Mucosa of descending colon (tissue), 3 donors: ENCODE measurements at regions not wholly inside any gene's neighbourhood (a gene's known extent, or its start where the extent isn't known, plus 50 kb on each side); places are given as distances from the start of the nearest gene placed in this dataset.

ENCODE experiments used
- ATAC-seq: fragments of 200-7000 bp; cut with Tn5 transposase; one replicate; pipeline ENCODE4 v1.9.1; 2020; ENCODE audit warnings: mild to moderate bottlenecking, moderate library complexity
- DNase-seq, 3 donors: peaks; one replicate each; pipeline ENCODE4 v3.0.0-alpha.2; 2020
- H3K36me3 ChIP-seq: fragments of 200-600 bp; one replicate; pipeline ENCODE4 v1.8.0; 2021; ENCODE audit warnings: low read depth, mild to moderate bottlenecking
- H3K4me1 ChIP-seq: fragments of 200-600 bp; one replicate; pipeline ENCODE4 v1.8.0; 2021; ENCODE audit warnings: low read depth, mild to moderate bottlenecking
- H3K4me3 ChIP-seq: fragments of 200-600 bp; one replicate; pipeline ENCODE4 v1.8.0; 2021; ENCODE audit warnings: mild to moderate bottlenecking
- H3K9me3 ChIP-seq: fragments of 200-600 bp; one replicate; pipeline ENCODE4 v1.8.0; 2021; ENCODE audit warnings: mild to moderate bottlenecking
- CTCF ChIP-seq: fragments of 200-600 bp; IDR thresholded peaks from one replicate; pipeline ENCODE4 v1.8.0; 2022; ENCODE audit warnings: antibody characterized with exemption, mild to moderate bottlenecking
- intact Hi-C, 2 donors: fragments of 100-400 bp; cut with DNase I in 1 of 2; cut with micrococcal nuclease in 1 of 2; formaldehyde crosslinking; loops; one replicate each; pipeline versions ENCODE4 v1.11.0 to v1.11.1; 2022; cut with DNase I, micrococcal nuclease
- donor health status: DM: no; HTN: no; CAD: no; lungs with moderate emphysema.
- donor health status: DM: no; HTN: no; CAD: no.
- donor health status: DM: no; HTN: yes; CAD: no.

GRCh38 chr5:44001675-44002380 lies 387.4 kb downstream of the FGF10 start:
- H3K9me3 ChIP-seq, result peaks cover 29% of the 10 kb centered on the region
- no peaks in the 10 kb centered on the region for H3K4me1 ChIP-seq
- intact Hi-C loops, result no loop called here
- no peaks in the 10 kb centered on the region for H3K36me3 ChIP-seq
- TF ChIP-seq CTCF, result no peak
- H3K4me3 ChIP-seq, result no peak overlapping the region
- DNase-seq (no peak), ATAC-seq (no peak)

DNA sequence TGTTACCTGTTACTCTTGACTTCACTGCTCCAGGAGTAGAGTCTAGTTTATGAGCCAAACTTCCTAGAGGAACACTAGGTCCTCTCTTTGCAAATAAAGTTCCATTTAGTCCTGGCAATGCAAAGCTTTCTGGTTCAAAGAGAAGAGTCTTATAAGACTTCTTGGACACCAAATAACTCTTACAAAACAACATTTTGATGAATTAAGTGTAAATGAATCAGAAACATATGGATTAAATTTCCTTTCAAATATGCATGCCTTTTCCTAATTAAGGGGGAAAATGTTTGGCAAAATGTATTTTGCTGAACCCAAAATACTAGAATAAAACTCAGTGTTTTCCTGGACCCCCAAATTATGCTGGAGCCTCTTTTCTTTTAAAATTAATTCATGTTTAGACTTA lies 388.0 kb downstream of the FGF10 start:
- peaks cover 26% of the 10 kb centered on the region for H3K9me3 ChIP-seq
- ATAC-seq, result no peak
- intact Hi-C loops, result no loop called here
- no peak for DNase-seq
- no peak for TF ChIP-seq CTCF
- no peak overlapping the region for H3K4me3 ChIP-seq
- H3K4me1 ChIP-seq, result no peaks in the 10 kb centered on the region
- H3K36me3 ChIP-seq, result no peaks in the 10 kb centered on the region

DNA sequence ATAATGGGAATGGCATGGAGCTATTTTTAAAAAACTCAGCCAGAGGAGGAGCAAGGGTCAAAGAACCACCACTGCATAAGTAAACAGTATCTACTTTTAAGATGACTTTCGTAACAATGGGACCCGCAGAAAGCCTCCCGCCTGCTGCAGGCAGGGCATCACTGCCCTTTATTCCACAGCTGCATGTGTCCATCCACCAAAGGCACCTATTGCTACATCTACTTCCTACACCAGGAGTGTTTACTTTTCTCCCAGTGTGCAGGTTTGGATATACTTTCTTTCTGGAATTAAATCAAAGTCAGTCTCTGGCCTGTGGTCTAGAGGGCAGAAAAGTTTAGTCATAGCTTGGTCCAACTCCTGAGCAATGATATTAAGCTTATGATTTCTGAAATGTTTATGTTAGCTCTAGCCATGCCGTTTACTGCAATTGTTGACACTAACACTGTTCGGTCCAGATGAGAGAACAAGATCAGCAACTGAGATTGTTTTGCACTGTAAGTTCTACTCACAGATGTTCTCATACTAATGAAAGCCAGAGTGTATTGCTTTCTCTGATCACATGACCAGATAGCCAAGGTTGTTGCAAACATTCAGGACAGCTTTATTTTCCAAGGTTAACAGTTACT lies 391.5 kb downstream of the FGF10 start:
- TF ChIP-seq CTCF, result no peak
- Histone ChIP-seq H3K36me3 (no peaks in the 10 kb centered on the region), H3K4me1 (no peaks in the 10 kb centered on the region), H3K4me3 (no peak overlapping the region), H3K9me3 (peaks cover 23% of the 10 kb centered on the region)
- DNase-seq, result no peak
- intact Hi-C loops, result no loop called here
- ATAC-seq, result no peak

- Histone ChIP-seq H3K4me3 (no peak overlapping the region), H3K4me1 (no peaks in the 10 kb centered on the region), H3K36me3 (no peaks in the 10 kb centered on the region), H3K9me3 (peaks cover 28% of the 10 kb centered on the region)
- DNase-seq (no peak), ATAC-seq (no peak)
- no peak for TF ChIP-seq CTCF
- intact Hi-C loops, result no loop called here
Observed at GRCh38 chr5:43996221-43996620, 393.0 kb downstream of the FGF10 start.

DNA sequence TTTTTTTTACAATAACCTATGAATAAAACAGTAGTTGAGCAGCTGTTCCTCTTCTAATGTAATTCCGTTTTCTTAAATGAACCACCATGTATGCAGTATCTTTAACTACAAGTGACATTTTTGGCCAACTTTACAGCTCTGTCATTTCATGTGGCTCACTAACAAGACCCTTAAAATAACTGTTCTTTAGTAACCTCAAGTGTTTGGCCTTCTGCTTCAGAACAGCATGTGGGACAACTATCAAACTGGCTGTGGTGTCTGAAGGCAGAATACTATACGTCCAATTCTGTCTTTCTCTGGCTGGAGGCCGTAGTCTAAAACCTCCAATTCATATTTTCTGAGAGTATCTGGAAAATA lies 391.4 kb downstream of the NNT start:
- no peak for TF ChIP-seq CTCF
- DNase-seq (no peak), ATAC-seq (no peak)
- no peaks in the 10 kb centered on the region for H3K36me3 ChIP-seq
- no peak overlapping the region for H3K4me3 ChIP-seq
- intact Hi-C loops, result no loop called here
- H3K9me3 ChIP-seq, result peaks cover 40% of the 10 kb centered on the region
- H3K4me1 ChIP-seq, result no peaks in the 10 kb centered on the region
